Endothelial cell of umbilical vein (primary cell): ENCODE measurements at regions not wholly inside any gene's neighbourhood (a gene's known extent, or its start where the extent isn't known, plus 50 kb on each side); places are given as distances from the start of the nearest gene placed in this dataset.

Source experiments
- BruUV-seq: library from RNA; stranded (reverse); fragments of 400-500 nt; replicated peaks from 2 replicates; lab custom pipeline; 2021; lab: Mats Ljungman, UMichigan
- CTCF ChIA-PET: fragments of 300-600, 350-600 bp; sonication (Branson Sonifier 250); formaldehyde crosslinking; loops from one replicate; lab custom pipeline; 2021; ENCODE audit warnings: antibody characterized with exemption, inconsistent platforms; lab: Charles Lee
- POLR2A ChIA-PET: fragments of 300-600, 350-600 bp; sonication (Branson Sonifier 250); formaldehyde crosslinking; loops from one replicate; lab custom pipeline; 2021; ENCODE audit warnings: antibody characterized with exemption, inconsistent platforms; lab: Charles Lee
- DNase-seq: peaks from one replicate; pipeline ENCODE4 v3.0.0-alpha.2; 2011; ENCODE audit warnings: low read depth, low spot score
- FAIRE-seq: peaks from 2 replicates; lab custom pipeline; 2011; peaks lifted over from hg19 to GRCh38; lab: Jason Lieb, UNC
- H2AFZ ChIP-seq: 2 replicates; pipeline ENCODE4 v1.6.0; 2012; ENCODE audit warnings: low read depth, low read length, control low read depth, inconsistent platforms
- H3K27ac ChIP-seq: 2 replicates; pipeline ENCODE4 v1.5.1; 2011; ENCODE audit warnings: low read depth, mild to moderate bottlenecking, control low read depth, low read length, moderate library complexity; ENCODE audit not compliant: insufficient read depth
- H3K27me3 ChIP-seq, 2 experiments: 2 replicates each; pipeline versions ENCODE4 v1.6.0 to v1.6.1; 2011; ENCODE audit warnings: low read length in 2 of 2, mixed read lengths in 1 of 2; ENCODE audit not compliant: control insufficient read depth in 2 of 2, insufficient read depth in 2 of 2
- H3K36me3 ChIP-seq, 2 experiments: 2 replicates in 1 of 2; 3 replicates in 1 of 2; pipeline ENCODE4 v1.5.1; 2011; ENCODE audit warnings: low read length in 2 of 2, mild to moderate bottlenecking in 1 of 2, moderate library complexity in 1 of 2; ENCODE audit not compliant: control insufficient read depth in 2 of 2, insufficient read depth in 2 of 2; ENCODE audit errors: extremely low read depth in 1 of 2
- H3K4me1 ChIP-seq: 3 replicates; pipeline ENCODE4 v1.5.1; 2011; ENCODE audit warnings: mild to moderate bottlenecking, low read length; ENCODE audit not compliant: control insufficient read depth, insufficient read depth; ENCODE audit errors: extremely low read depth
- H3K4me2 ChIP-seq: 2 replicates; pipeline ENCODE4 v1.6.1; 2011; ENCODE audit warnings: low read length, control low read depth, mixed read lengths; ENCODE audit not compliant: insufficient read depth
- H3K4me3 ChIP-seq, 3 experiments: fragments of 200-600 bp in 1 of 3; sonication (generic), shearing (Covaris generic) in 1 of 3; replicated peaks in 1 of 3; 2 replicates each; pipeline ENCODE4 v1.5.1; 2011 to 2016; ENCODE audit warnings: control low read depth in 3 of 3, low read length in 3 of 3, mild to moderate bottlenecking in 2 of 3, inconsistent platforms in 1 of 3, low read depth in 1 of 3, moderate library complexity in 1 of 3; ENCODE audit not compliant: insufficient read depth in 1 of 3
- H3K79me2 ChIP-seq: 2 replicates; pipeline ENCODE4 v1.6.0; 2012; ENCODE audit warnings: low read length, inconsistent platforms; ENCODE audit not compliant: control insufficient read depth, insufficient read depth
- H3K9ac ChIP-seq: replicated peaks from 2 replicates; pipeline ENCODE3; 2011; ENCODE audit warnings: low read length, control low read depth; ENCODE audit not compliant: insufficient read depth; ENCODE audit errors: extremely low read depth
- H3K9me1 ChIP-seq: replicated peaks from 3 replicates; pipeline ENCODE4 v1.6.0; 2011; ENCODE audit warnings: mild to moderate bottlenecking, low read length; ENCODE audit not compliant: control insufficient read depth, insufficient read depth; ENCODE audit errors: extremely low read depth
- H3K9me3 ChIP-seq: replicated peaks from 2 replicates; pipeline ENCODE4 v1.5.1; 2012; ENCODE audit warnings: low read length, inconsistent platforms; ENCODE audit not compliant: control insufficient read depth, insufficient read depth
- H4K20me1 ChIP-seq: replicated peaks from 2 replicates; pipeline ENCODE3; 2011; ENCODE audit warnings: mild to moderate bottlenecking, low read length; ENCODE audit not compliant: control insufficient read depth, insufficient read depth; ENCODE audit errors: extremely low read depth
- EZH2 ChIP-seq: IDR thresholded peaks from 2 replicates; pipeline ENCODE4 v1.6.1; 2012; ENCODE audit warnings: borderline replicate concordance, low read depth, mild to moderate bottlenecking, moderate library complexity, low read length, inconsistent platforms; ENCODE audit not compliant: severe bottlenecking
- FOS ChIP-seq: IDR thresholded peaks from 2 replicates; pipeline ENCODE4 v1.6.1; 2011; ENCODE audit warnings: mild to moderate bottlenecking, low read length, moderate library complexity, borderline replicate concordance; ENCODE audit not compliant: insufficient read depth
- GATA2 ChIP-seq: IDR thresholded peaks from 2 replicates; pipeline ENCODE4 v1.7.0; 2011; ENCODE audit warnings: low read depth, mild to moderate bottlenecking, moderate library complexity, mixed read lengths, low read length; ENCODE audit not compliant: insufficient read length, insufficient read depth
- JUN ChIP-seq: IDR thresholded peaks from 2 replicates; pipeline ENCODE4 v1.6.1; 2011; ENCODE audit warnings: borderline replicate concordance, low read depth; ENCODE audit not compliant: insufficient read length, insufficient read depth
- MYC ChIP-seq: IDR thresholded peaks from one replicate; pipeline ENCODE4 v1.6.1; 2011; ENCODE audit warnings: mild to moderate bottlenecking, low read depth, low read length
- POLR2A ChIP-seq: IDR thresholded peaks from 2 replicates; pipeline ENCODE4 v1.6.1; 2012; ENCODE audit warnings: low read depth, mild to moderate bottlenecking, control low read depth, low read length
- POLR2AphosphoS5 ChIP-seq: IDR thresholded peaks from 2 replicates; pipeline ENCODE4 v1.6.1; 2012; ENCODE audit warnings: low read depth, mild to moderate bottlenecking, control low read depth, low read length, moderate library complexity; ENCODE audit not compliant: insufficient read depth
- dilution Hi-C: fragments of 300-500 bp; cut with MboI; formaldehyde crosslinking; loops from one replicate; pipeline ENCODE4 v1.15.0; 2019; ENCODE audit warnings: low sequenced_read_pairs; ENCODE audit not compliant: extremely low pct_ligation_motif_present
- intact Hi-C: fragments of 100-400 bp; cut with micrococcal nuclease; formaldehyde crosslinking; loops from one replicate; pipeline ENCODE4 v1.10.0; 2022
- TF ChIP-seq, protein P1 (sequence below): IDR thresholded peaks from 2 replicates; pipeline ENCODE4 v1.6.1; 2011; ENCODE audit not compliant: insufficient read depth, insufficient read length
- TF ChIP-seq, protein P2 (sequence below), 2 donors: IDR thresholded peaks; 1 replicate in 1 of 2; 2 replicates in 1 of 2; pipeline ENCODE4 v1.5.1; 2011; ENCODE audit warnings: low read length in 2 of 2, mild to moderate bottlenecking in 2 of 2, moderate library complexity in 2 of 2, control low read depth in 1 of 2, inconsistent platforms in 1 of 2, low read depth in 1 of 2; ENCODE audit not compliant: insufficient read depth in 1 of 2; ENCODE audit errors: extremely low read depth in 1 of 2

DNA sequence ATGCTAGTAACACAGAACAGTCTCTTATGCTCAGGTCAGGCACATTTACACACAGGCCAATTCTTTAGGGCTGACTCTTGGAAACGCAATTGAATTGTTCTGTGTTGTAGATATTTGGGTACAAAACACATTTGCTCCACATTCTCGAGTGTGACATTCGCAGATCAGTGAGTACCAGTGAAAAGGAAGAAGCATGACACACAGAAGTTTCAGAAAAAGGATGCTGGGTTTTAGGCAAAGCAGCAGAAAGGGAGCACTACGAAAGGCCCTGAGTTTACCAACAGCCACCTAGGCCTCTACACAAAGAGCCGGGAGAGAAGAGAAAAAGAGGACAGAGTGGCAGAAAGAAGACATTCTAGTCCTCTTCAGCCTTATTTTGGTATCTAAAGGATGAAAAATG, 254.4 kb upstream of the BTG1 start:
- Histone ChIP-seq H3K27me3 (peaks cover 6 to 13% of the 10 kb centered on the region in 2 experiments), H3K9ac (no peak overlapping the region), H3K9me3 (no peaks in the 10 kb centered on the region), H3K9me1 (no peaks in the 10 kb centered on the region), H3K79me2 (no peaks in the 10 kb centered on the region), H3K36me3 (no peaks in the 10 kb centered on the region), H4K20me1 (no peaks in the 10 kb centered on the region), H2AFZ (no peak overlapping the region), H3K4me2 (no peak overlapping the region), H3K27ac (no peak overlapping the region), H3K4me1 (no peaks in the 10 kb centered on the region), H3K4me3 (no peak overlapping the region)
- no TSS peak for BruUV-seq
- no peak for DNase-seq
- TF ChIP-seq FOS = no peak
- no peak for TF ChIP-seq POLR2A
- TF ChIP-seq JUN = no peak
- no peak for TF ChIP-seq MYC
- TF ChIP-seq, protein P1, sequence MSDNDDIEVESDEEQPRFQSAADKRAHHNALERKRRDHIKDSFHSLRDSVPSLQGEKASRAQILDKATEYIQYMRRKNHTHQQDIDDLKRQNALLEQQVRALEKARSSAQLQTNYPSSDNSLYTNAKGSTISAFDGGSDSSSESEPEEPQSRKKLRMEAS = no peak
- no peak for TF ChIP-seq POLR2AphosphoS5
- TF ChIP-seq, protein P2, sequence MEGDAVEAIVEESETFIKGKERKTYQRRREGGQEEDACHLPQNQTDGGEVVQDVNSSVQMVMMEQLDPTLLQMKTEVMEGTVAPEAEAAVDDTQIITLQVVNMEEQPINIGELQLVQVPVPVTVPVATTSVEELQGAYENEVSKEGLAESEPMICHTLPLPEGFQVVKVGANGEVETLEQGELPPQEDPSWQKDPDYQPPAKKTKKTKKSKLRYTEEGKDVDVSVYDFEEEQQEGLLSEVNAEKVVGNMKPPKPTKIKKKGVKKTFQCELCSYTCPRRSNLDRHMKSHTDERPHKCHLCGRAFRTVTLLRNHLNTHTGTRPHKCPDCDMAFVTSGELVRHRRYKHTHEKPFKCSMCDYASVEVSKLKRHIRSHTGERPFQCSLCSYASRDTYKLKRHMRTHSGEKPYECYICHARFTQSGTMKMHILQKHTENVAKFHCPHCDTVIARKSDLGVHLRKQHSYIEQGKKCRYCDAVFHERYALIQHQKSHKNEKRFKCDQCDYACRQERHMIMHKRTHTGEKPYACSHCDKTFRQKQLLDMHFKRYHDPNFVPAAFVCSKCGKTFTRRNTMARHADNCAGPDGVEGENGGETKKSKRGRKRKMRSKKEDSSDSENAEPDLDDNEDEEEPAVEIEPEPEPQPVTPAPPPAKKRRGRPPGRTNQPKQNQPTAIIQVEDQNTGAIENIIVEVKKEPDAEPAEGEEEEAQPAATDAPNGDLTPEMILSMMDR (IDR thresholded peaks at IDR 0.05; ENCODE audit: extremely low read depth in 1 of 2, insufficient read depth in 1 of 2, low read depth in 1 of 2, low read length in 2 of 2) = no peak
- no peak for TF ChIP-seq GATA2
- TF ChIP-seq EZH2 = no peak
- POLR2A ChIA-PET = no interaction called here
- intact Hi-C loops (no loop called here), dilution Hi-C loops (no loop called here)
- FAIRE-seq = no peak
- CTCF ChIA-PET = interaction anchor here (1.6 kb wide), 1 partner anchor 9 kb away, joined by 10 read pairs; no protein-coding TSS in a partner anchor
